M059J (cell line): ENCODE measurements at regions not wholly inside any gene's neighbourhood (a gene's known extent, or its start where the extent isn't known, plus 50 kb on each side); places are given as distances from the start of the nearest gene placed in this dataset.

Experiments
- DNase-seq: peaks from one replicate; pipeline ENCODE4 v3.0.0-alpha.2; 2012; ENCODE audit warnings: low read depth

- DNase-seq: no peak
Measured at GRCh38 chr11:90856790-90857189, 633.9 kb upstream of the CHORDC1 start.

GRCh38 chr11:90855531-90855930 is 632.7 kb upstream of the CHORDC1 start:
- DNase-seq: no peak

- no peak for DNase-seq
Measured at GRCh38 chr11:90851196-90851595, 628.3 kb upstream of the CHORDC1 start.

DNA sequence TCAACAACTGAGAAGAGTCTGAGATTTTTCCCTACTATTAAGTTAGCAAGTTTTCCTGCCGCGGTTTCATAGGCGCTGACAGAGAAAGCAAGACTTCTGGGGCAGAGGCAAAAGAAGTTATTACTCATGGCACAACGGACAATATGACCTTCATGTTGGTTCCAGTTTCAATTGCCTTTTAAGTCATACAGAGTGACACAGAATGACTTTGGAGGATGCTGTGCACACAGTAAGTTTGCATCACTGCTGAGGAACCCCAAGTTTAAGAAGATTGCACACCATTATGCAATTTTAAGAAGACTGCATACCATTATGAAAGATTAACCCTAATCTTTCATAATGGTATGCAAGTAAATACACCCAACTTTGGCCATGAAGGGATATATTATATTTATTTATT is 626.5 kb upstream of the CHORDC1 start:
- DNase-seq: no peak

GRCh38 chr11:90847268-90847886 is 624.5 kb upstream of the CHORDC1 start:
- DNase-seq: no peak

DNA sequence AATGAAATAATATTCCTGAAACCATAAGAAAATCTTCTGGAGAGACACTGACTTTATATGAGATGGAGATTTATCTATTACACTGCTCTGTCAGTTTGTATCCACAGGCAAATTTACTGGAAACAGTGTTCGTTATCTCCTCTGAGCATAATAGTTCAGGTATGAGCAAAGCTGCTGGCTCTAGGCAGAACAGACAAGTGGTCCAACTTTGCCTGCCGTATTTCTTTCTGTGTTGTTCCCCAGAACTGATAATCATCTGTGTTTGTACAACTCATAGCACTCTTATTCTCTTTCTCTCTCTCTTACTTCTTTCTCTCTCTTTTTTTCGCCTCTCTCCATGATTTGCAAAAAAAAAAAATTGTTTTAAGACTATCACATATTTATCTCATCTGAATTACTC is 623.8 kb upstream of the CHORDC1 start:
- no peak for DNase-seq

DNA sequence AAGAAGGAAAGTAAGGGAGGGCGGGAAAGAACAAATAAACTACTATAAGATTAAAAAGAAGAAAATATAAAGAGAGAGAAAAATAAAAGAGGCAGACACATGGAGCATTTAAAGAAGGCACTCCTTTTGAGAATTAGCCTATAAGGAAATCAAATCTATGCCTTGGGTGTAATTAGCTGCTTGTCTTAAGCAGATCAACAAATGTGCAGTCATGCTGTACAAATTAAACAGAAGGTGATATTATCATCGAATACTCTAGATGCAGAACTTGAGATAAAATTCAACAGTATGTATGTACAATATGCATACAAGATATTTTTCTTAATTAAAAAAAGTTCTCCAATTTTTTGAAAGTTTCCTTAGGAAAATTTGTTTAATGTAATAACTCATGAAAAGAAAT is 623.0 kb upstream of the CHORDC1 start:
- DNase-seq: no peak

DNA sequence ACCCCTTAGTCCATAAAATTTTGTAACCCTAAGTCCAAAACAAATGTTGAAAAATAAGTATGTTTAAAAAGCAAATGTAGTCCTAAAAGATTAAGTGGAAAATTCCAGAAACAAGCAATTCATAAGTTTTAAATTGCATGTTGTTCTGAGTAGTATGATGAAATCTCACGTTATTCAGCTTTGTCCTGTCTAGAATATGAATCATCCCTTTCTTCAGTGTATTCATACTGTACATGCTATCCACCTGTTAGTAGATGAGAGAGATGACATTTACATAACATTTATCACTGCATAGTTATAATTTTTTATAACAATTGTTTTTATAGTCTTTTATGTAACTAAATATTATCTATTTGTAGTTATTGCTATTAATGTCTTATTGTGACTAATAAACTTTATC is 622.3 kb upstream of the CHORDC1 start:
- DNase-seq: no peak

GRCh38 chr11:90844041-90844440 is 621.2 kb upstream of the CHORDC1 start:
- DNase-seq: no peak

DNA sequence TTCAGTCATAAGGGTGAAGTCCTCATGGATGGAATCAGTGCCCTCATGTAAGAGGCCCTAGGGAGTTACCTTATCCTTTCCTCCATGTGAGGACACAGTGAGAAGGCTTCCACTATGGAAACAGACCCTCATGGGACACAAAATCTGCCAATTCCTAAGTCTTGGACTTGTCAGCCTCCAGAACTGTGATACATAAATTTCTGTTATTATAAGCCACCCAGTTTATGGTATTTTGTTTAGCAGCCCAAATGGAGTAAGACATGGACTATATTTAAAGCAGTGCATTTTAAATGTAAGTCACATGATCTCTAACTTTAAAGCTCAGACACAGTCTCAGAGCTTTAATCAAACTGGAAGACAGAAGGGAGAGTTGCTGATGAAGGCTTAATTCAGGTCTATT is 619.8 kb upstream of the CHORDC1 start:
- no peak for DNase-seq

- no peak for DNase-seq
Measured at GRCh38 chr11:90840071-90840470, 617.2 kb upstream of the CHORDC1 start.

GRCh38 chr11:90836031-90836430 is 613.2 kb upstream of the CHORDC1 start:
- DNase-seq: no peak

- no peak for DNase-seq
Measured at GRCh38 chr11:90823446-90823845, 600.6 kb upstream of the CHORDC1 start.

DNA sequence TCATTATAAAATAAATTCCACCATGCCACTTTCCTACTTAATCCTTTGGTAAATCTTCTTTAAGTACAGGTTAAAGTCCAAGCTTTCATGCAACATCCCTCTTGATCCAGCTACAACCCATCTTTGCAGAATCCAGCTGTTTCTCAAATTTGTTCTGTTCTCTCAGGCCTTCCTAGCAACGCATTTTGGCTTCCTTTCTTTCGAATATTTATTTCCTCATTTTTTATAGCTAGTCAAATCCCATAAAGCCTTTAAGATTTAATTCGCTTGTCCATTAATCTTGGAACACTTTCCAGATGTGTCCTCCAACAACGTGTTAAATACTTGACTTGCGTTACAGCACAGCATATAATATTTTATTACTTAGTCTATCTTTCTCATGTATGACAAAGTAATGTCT is 600.1 kb upstream of the CHORDC1 start:
- no peak for DNase-seq

DNA sequence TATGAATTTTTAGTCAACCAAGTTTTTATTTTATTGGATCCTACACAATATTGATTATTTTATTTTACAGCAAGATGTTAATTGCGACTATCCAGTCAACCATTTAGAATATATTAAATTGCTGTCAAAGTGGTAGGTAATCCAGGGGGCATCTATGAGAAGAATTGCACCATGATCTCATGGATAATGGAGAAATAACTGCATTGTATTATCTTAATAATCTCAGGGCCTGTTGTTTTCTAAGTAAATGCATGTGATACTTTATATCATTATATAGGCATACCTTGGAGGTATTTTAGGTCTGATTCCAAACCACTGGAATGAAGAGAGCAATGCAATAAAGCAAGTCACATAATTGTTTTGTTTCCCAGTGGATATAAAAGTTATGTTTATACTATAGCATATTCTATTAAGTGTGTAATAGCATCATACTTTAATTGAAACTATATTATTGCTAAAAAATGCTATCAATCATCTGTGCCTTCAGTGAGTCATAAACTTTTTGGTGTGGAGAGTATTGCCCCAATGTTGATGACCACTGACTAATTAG is 595.4 kb upstream of the CHORDC1 start:
- DNase-seq: no peak

DNA sequence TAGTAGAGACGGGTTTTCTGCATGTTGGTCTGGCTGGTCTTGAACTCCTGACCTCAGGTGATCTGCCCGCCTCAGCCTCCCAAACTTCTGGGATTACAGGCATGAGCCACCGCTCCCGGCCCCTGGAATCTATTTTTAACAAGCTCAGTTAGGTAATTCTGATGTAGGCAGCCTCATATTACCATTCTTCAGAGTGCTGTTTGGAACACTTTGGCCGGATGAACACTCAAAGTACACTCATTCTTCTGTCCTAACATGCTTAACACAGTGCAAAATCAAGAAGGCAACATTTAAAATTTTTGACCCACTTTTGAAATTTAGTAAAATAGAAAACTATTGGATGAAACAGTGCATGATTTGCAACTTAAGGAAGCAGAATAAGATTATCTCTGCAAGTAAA is 586.7 kb upstream of the CHORDC1 start:
- DNase-seq: no peak

- DNase-seq: no peak
Measured at GRCh38 chr11:90805172-90805571, 582.3 kb upstream of the CHORDC1 start.

GRCh38 chr11:90803831-90804230 is 581.0 kb upstream of the CHORDC1 start:
- no peak for DNase-seq

DNA sequence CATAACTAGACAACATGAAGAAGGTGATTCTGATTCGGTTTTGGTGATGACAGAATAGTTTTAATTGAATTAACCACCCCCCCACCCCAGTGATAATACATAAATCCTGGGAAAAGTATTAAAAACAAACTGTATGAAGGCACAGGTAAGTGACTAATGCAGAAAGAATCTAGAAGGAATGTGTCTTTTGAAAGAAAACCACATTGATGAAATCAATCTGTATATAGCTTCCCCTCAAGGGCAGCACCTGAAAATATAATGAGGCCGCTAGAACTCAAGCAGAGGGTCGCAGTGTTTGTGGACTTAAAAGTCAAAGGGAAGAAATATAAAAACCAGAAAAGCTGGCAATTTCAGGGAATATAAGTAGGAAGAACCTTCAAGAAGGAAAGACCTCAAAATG is 580.5 kb upstream of the CHORDC1 start:
- DNase-seq: no peak

DNA sequence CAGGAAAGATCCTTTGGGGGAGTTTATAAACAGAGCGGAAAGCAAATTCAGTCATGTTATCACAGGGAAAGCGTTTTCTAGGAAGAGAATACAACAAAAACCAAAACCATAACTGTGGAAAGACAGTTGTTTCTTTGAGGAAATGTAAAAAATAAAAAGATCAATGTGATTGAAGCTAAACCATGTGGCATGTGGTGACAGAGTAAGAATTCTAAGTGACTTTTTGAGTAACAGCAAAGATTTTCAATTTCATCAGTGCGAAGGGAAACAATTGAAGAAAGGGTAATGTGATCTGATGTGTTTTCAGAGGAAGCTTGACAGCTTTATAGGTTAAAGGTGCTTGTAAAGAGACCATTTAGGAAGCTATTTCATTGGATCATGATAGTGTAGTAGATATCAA is 575.9 kb upstream of the CHORDC1 start:
- DNase-seq: no peak

- no peak for DNase-seq
Measured at GRCh38 chr11:90795746-90796145, 572.9 kb upstream of the CHORDC1 start.

DNA sequence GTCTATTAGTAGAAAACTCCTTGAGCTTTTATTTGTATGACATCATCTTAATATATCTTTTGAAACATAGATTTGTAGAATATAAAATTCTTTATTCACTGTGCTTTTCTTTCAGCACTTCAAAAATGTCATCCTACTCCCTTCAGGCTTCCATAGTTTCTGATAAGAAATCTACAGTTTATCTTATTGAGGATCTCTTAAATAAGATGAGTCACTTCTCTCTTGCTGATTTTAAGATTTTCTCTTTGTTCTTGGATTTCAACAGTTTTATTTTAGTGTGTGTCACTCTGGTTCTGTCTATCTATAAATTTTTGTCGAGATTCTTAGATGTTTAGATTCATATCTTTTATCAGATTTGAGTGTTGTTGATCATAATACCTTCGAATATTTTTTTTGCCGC is 566.1 kb upstream of the CHORDC1 start:
- DNase-seq: no peak

GRCh38 chr11:90784241-90784814 is 561.5 kb upstream of the CHORDC1 start:
- no peak for DNase-seq

GRCh38 chr11:90783111-90783510 is 560.3 kb upstream of the CHORDC1 start:
- DNase-seq: no peak
